GM19455 (cell line): ENCODE measurements at regions not wholly inside any gene's neighbourhood (a gene's known extent, or its start where the extent isn't known, plus 50 kb on each side); places are given as distances from the start of the nearest gene placed in this dataset.
"Not testable (repeated sequence)": the region's sequence is repeated elsewhere in the genome, so short reads cannot be mapped to it uniquely, and the experiment has no call there.

Source experiments
- ATAC-seq: cut with Tn5 transposase; IDR thresholded peaks from one replicate; pipeline ENCODE4 v1.9.1; 2021; ENCODE audit not compliant: unreplicated experiment

GRCh38 chr10:33965795-33966581 is 631.5 kb upstream of the NRP1 start:
- no peak for ATAC-seq

GRCh38 chr10:33963729-33964128 is 629.3 kb upstream of the NRP1 start:
- no peak for ATAC-seq

GRCh38 chr10:33956322-33956721 is 621.9 kb upstream of the NRP1 start:
- not testable (repeated sequence) for ATAC-seq

GRCh38 chr10:33955676-33956075 is 621.2 kb upstream of the NRP1 start:
- ATAC-seq: no peak

GRCh38 chr10:33952692-33953360 is 618.4 kb upstream of the NRP1 start:
- ATAC-seq: no peak

GRCh38 chr10:33950206-33950605 is 615.7 kb upstream of the NRP1 start:
- no peak for ATAC-seq

GRCh38 chr10:33947544-33947943 is 613.1 kb upstream of the NRP1 start:
- ATAC-seq: no peak

GRCh38 chr10:33945051-33945450 is 610.6 kb upstream of the NRP1 start:
- no peak for ATAC-seq

- ATAC-seq: no peak
Measured at GRCh38 chr10:33942508-33942907, 608.0 kb upstream of the NRP1 start.

- no peak for ATAC-seq
Measured at GRCh38 chr10:33939892-33940291, 605.4 kb upstream of the NRP1 start.

GRCh38 chr10:33939410-33939809 is 604.9 kb upstream of the NRP1 start:
- no peak for ATAC-seq

- ATAC-seq: no peak
Measured at GRCh38 chr10:33938001-33938400, 603.5 kb upstream of the NRP1 start.

GRCh38 chr10:33937036-33937730 is 602.7 kb upstream of the NRP1 start:
- no peak for ATAC-seq

- ATAC-seq: no peak
Measured at GRCh38 chr10:33935350-33935749, 600.9 kb upstream of the NRP1 start.

GRCh38 chr10:33930079-33930478 is 595.6 kb upstream of the NRP1 start:
- ATAC-seq: no peak

- no peak for ATAC-seq
Measured at GRCh38 chr10:33927347-33927746, 592.9 kb upstream of the NRP1 start.

GRCh38 chr10:33921970-33922605 is 587.6 kb upstream of the NRP1 start:
- ATAC-seq: no peak

- no peak for ATAC-seq
Measured at GRCh38 chr10:33920351-33920750, 585.9 kb upstream of the NRP1 start.

- ATAC-seq: no peak
Measured at GRCh38 chr10:33919244-33919643, 584.8 kb upstream of the NRP1 start.

- no peak for ATAC-seq
Measured at GRCh38 chr10:33917069-33917780, 582.8 kb upstream of the NRP1 start.

GRCh38 chr10:33914746-33915145 is 580.3 kb upstream of the NRP1 start:
- ATAC-seq: no peak
